Fibroblast of skin of abdomen (primary cell): ENCODE measurements at regions not wholly inside any gene's neighbourhood (a gene's known extent, or its start where the extent isn't known, plus 50 kb on each side); places are given as distances from the start of the nearest gene placed in this dataset.
"Not testable (repeated sequence)": the region's sequence is repeated elsewhere in the genome, so short reads cannot be mapped to it uniquely, and the experiment has no call there.

Source experiments
- DNase-seq: peaks from one replicate; pipeline ENCODE4 v3.0.0-alpha.2; 2013

GRCh38 chr3:80727561-80727960 lies 959.8 kb upstream of the ROBO1 start:
- DNase-seq = not testable (repeated sequence)

GRCh38 chr3:80709597-80710322 lies 942.0 kb upstream of the ROBO1 start:
- not testable (repeated sequence) for DNase-seq

GRCh38 chr3:80705290-80705689 lies 937.5 kb upstream of the ROBO1 start:
- DNase-seq = no peak

GRCh38 chr3:80701349-80701748 lies 933.6 kb upstream of the ROBO1 start:
- no peak for DNase-seq

GRCh38 chr3:80697291-80697690 lies 929.5 kb upstream of the ROBO1 start:
- no peak for DNase-seq

DNA sequence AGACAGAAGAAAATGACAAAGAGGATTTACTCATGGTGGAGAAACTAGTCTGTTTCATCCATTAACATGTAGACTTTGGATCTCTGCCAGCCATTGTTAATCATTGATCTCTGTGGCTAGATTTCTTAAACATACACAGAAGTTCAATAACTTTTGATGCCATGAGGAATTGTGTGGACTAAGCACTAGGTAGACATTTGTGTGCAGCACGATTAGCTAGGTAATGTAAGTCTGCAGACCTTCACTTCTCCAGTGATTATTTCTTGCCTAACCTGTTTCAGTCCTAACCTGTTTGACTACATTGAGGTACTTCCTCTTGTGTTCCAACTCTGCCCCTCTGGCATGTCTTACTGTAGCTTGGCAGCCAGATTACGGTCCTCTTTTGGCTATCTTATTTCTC lies 928.5 kb upstream of the ROBO1 start:
- DNase-seq = no peak

GRCh38 chr3:80688814-80689213 lies 921.0 kb upstream of the ROBO1 start:
- DNase-seq = peak; percentile 28

- no peak for DNase-seq
Measured at GRCh38 chr3:80682951-80683350, 915.2 kb upstream of the ROBO1 start.

DNA sequence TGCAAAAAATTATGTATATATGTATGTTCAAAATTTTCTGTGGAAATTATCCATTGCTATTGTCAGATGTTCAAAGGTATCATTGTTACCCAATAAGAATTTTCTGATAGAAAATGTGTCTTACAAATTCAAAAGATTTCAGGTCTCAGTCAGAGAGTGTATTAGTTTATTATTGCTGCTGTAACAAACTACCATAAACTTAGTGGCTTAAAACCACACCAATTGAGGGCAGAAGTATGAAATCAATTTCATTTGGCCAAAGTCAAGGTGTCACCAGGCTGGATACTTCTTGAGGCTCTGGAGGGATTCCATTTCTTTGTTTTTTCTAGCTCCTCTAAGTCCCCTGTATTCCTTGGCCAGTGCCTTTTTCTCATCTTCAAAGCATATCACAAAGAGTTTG lies 914.4 kb upstream of the ROBO1 start:
- DNase-seq = no peak

GRCh38 chr3:80677796-80678195 lies 910.0 kb upstream of the ROBO1 start:
- peak; percentile 63 for DNase-seq

DNA sequence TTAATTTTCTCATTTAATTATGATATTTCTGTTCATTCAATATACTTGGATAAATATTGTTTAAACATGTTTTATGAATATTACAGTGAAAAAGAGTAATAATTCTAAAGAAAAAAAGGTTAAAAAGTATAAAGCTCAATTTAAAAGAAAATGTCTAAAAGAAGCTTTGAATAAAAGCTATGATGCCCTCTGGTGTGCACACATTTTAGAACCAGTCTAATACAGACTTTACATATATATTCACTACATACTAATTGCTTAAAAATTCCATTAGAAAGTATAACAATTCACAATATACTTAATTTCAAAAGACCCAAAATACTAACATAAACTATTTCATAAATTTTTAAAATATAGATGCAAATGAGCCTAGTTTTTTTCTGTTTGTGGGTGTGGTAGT lies 909.1 kb upstream of the ROBO1 start:
- DNase-seq = no peak

DNA sequence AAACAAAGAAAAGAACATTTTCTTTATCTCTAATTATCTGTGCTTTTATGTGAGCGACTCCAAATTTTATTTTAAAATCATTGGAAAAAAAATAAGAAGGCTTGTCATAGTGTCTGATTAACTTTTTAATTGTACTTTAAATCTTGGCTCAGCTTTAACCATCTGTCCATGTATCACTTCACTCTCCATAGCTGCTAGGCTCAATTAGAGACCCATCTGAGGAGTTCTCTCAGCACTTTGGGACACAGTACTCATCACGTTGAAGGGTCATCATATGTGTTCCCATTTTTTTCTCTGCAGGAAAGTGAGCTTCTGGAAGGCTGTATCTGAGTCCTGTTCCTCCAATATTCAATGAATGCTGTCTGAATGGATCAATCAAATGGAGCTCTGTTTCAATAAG lies 908.5 kb upstream of the ROBO1 start:
- no peak for DNase-seq

- no peak for DNase-seq
Measured at GRCh38 chr3:80675790-80676189, 908.0 kb upstream of the ROBO1 start.

GRCh38 chr3:80668600-80669294 lies 900.9 kb upstream of the ROBO1 start:
- DNase-seq = no peak

GRCh38 chr3:80668100-80668499 lies 900.3 kb upstream of the ROBO1 start:
- no peak for DNase-seq

DNA sequence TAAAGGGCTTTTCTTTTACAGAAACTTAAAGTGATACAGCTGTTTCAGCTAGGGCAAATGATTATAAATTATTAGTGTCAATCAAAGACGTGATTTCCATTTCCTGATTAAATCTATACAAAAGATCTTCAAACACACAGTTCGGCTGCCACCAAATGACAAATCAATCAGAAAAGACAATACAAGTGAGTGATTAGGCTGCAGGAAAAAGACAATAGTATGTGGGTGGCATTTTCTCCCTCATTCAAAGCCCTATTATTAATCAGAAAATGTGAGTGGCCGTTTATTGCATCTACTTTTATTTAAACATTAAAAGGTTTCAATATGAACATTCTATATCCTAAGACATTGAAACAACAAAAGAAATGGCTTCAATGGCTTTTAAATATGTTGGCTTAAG lies 895.6 kb upstream of the ROBO1 start:
- no peak for DNase-seq

GRCh38 chr3:80655216-80655615 lies 887.4 kb upstream of the ROBO1 start:
- DNase-seq = no peak

DNA sequence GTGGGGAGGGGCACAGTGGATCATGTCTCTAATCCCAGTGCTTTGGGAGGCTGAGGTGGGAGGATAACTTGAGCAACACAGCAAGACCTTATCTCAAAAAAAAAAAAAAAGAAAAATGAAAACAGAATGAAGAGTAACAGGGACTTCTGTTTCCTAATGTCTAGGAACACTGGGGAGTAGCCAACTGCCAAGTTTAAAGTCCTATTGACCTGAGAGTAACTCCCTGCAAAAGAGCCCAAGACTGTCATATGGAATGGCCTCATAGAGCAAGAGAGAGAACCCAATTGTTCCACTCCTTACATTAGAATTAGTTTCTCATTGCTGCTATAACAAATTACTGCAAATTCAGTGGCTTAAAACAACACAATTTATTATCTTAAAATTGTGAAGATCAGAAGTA lies 881.4 kb upstream of the ROBO1 start:
- DNase-seq = no peak

DNA sequence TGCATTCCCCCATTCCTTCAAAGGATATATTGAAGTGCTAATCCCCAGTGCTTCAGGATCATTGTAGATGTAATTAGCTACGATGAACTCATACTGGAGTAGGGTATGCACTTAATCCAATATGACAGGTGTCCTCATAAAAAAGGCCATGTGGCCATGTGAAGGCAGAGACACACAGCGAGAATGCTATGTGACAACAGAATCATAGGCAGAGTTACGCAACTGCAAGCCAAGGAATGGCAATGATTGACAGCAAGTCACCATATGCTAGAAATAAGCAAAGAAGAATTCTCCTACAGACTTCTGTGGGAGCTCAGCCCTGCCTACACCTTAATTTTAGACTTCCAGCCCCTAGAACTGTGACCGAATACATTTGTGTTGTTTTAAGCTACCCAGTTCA lies 875.6 kb upstream of the ROBO1 start:
- no peak for DNase-seq

- no peak for DNase-seq
Measured at GRCh38 chr3:80618295-80619256, 850.8 kb upstream of the ROBO1 start.

- no peak for DNase-seq
Measured at GRCh38 chr3:80612366-80612765, 844.6 kb upstream of the ROBO1 start.

GRCh38 chr3:80608072-80608471 lies 840.3 kb upstream of the ROBO1 start:
- not testable (repeated sequence) for DNase-seq

GRCh38 chr3:80606073-80606472 lies 838.3 kb upstream of the ROBO1 start:
- DNase-seq = no peak
